ENCODE measurements at regions not wholly inside any gene's neighbourhood (a gene's known extent, or its start where the extent isn't known, plus 50 kb on each side); places are given as distances from the start of the nearest gene placed in this dataset.

DNA sequence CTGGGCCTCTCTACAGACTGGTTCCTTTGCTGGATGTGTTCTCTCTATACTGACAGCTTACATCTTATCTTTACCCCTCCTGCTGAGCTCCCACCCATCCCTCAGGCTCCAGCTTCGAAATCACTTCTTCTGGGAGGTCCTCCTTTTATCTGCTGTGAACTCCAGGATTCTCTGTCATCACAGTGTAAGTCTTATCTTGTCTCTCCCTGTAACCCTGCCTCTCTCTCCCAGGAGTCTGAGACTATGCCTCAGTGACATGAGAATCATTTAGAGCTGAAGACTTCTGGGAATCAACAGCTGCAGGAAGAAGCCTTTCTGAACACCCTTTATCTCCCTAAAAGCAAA lies 148.1 kb upstream of the HS3ST3A1 start:
- TF ChIP-seq, protein P1, sequence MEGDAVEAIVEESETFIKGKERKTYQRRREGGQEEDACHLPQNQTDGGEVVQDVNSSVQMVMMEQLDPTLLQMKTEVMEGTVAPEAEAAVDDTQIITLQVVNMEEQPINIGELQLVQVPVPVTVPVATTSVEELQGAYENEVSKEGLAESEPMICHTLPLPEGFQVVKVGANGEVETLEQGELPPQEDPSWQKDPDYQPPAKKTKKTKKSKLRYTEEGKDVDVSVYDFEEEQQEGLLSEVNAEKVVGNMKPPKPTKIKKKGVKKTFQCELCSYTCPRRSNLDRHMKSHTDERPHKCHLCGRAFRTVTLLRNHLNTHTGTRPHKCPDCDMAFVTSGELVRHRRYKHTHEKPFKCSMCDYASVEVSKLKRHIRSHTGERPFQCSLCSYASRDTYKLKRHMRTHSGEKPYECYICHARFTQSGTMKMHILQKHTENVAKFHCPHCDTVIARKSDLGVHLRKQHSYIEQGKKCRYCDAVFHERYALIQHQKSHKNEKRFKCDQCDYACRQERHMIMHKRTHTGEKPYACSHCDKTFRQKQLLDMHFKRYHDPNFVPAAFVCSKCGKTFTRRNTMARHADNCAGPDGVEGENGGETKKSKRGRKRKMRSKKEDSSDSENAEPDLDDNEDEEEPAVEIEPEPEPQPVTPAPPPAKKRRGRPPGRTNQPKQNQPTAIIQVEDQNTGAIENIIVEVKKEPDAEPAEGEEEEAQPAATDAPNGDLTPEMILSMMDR (IDR thresholded peaks at IDR 0.05): no peak
- no peak for TF ChIP-seq POLR2A (IDR thresholded peaks at IDR 0.05)

All from thyroid gland (tissue), 4 donors.